ENCODE measurements at regions not wholly inside any gene's neighbourhood (a gene's known extent, or its start where the extent isn't known, plus 50 kb on each side); places are given as distances from the start of the nearest gene placed in this dataset.

DNA sequence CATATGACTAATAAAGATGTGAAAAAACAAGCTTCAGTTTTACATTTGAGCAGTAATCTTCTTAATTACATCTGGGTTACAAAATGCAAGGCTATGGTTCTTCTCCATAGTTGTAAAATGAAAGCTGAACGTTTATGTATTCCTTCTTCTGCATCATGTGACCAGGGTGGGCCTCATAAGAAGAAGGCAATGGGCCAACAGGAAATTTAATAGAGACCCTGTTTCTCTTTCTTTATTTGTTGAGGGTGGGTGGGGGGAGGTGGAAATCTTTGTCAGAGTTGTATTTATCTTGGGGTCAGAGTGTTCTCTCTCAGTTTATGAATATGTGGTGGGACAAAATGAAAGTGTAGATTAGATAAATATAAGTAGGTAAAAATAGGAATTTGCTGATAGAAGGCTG is 418.8 kb downstream of the TLE4 start:
- Histone ChIP-seq H3K27me3 (ENCODE audit: control insufficient read depth, extremely low read depth, insufficient read depth, low read length) (no peaks in the 10 kb centered on the region), H3K9ac (ENCODE audit: control insufficient read depth, extremely low read depth, insufficient read depth, low read length) (no peak overlapping the region), H2AFZ (ENCODE audit: control insufficient read depth, low read length) (no peak overlapping the region), H3K4me1 (ENCODE audit: control insufficient read depth, extremely low read depth, insufficient read depth, low read length) (no peaks in the 10 kb centered on the region), H3K79me2 (ENCODE audit: control insufficient read depth, insufficient read depth, low read length) (no peaks in the 10 kb centered on the region), H3K9me1 (ENCODE audit: control insufficient read depth, extremely low read depth, insufficient read depth, low read length) (no peaks in the 10 kb centered on the region), H3K27ac (ENCODE audit: control insufficient read depth, insufficient read depth, low read length) (no peak overlapping the region), H4K20me1 (ENCODE audit: control insufficient read depth, extremely low read depth, insufficient read depth, low read length) (no peaks in the 10 kb centered on the region), H3K36me3 (ENCODE audit: control insufficient read depth in 2 of 2, extremely low read depth in 1 of 2, insufficient read depth in 2 of 2, low read length in 2 of 2) (no peaks in the 10 kb centered on the region), H3K4me2 (ENCODE audit: control insufficient read depth, extremely low read depth, insufficient read depth, low read depth, low read length) (no peak overlapping the region), H3K9me3 (ENCODE audit: control insufficient read depth, low read depth, low read length) (no peaks in the 10 kb centered on the region), H3K4me3 (ENCODE audit: control insufficient read depth in 2 of 3, extremely low read depth in 1 of 3, insufficient read depth in 2 of 3, low read depth in 1 of 3, low read length in 3 of 3) (no peak overlapping the region)
- FAIRE-seq (no peak), DNase-seq (ENCODE audit: low read depth, low spot score) (no peak)
- TF ChIP-seq EZH2 (IDR thresholded peaks at IDR 0.05; ENCODE audit: low read length): no peak
- TF ChIP-seq, protein P1, sequence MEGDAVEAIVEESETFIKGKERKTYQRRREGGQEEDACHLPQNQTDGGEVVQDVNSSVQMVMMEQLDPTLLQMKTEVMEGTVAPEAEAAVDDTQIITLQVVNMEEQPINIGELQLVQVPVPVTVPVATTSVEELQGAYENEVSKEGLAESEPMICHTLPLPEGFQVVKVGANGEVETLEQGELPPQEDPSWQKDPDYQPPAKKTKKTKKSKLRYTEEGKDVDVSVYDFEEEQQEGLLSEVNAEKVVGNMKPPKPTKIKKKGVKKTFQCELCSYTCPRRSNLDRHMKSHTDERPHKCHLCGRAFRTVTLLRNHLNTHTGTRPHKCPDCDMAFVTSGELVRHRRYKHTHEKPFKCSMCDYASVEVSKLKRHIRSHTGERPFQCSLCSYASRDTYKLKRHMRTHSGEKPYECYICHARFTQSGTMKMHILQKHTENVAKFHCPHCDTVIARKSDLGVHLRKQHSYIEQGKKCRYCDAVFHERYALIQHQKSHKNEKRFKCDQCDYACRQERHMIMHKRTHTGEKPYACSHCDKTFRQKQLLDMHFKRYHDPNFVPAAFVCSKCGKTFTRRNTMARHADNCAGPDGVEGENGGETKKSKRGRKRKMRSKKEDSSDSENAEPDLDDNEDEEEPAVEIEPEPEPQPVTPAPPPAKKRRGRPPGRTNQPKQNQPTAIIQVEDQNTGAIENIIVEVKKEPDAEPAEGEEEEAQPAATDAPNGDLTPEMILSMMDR (optimal IDR thresholded peaks at IDR 0.05 in 1 of 3, IDR thresholded peaks at IDR 0.05 in 1 of 3, conservative IDR thresholded peaks at IDR 0.05 in 1 of 3; ENCODE audit: extremely low read depth in 1 of 3, insufficient read depth in 2 of 3, low read length in 3 of 3): no peak
- dilution Hi-C loops (cut with MboI; ENCODE audit: extremely low pct_ligation_motif_present, low sequenced_read_pairs): no loop called here

- Histone ChIP-seq H4K20me1 (ENCODE audit: control insufficient read depth, extremely low read depth, insufficient read depth, low read length) (no peaks in the 10 kb centered on the region), H3K4me1 (ENCODE audit: control insufficient read depth, extremely low read depth, insufficient read depth, low read length) (peaks cover 8% of the 10 kb centered on the region), H3K4me2 (ENCODE audit: control insufficient read depth, extremely low read depth, insufficient read depth, low read depth, low read length) (no peak overlapping the region), H3K9ac (ENCODE audit: control insufficient read depth, extremely low read depth, insufficient read depth, low read length) (no peak overlapping the region), H3K4me3 (ENCODE audit: control insufficient read depth in 2 of 3, extremely low read depth in 1 of 3, insufficient read depth in 2 of 3, low read depth in 1 of 3, low read length in 3 of 3) (no peak overlapping the region), H3K9me3 (ENCODE audit: control insufficient read depth, low read depth, low read length) (no peaks in the 10 kb centered on the region), H3K9me1 (ENCODE audit: control insufficient read depth, extremely low read depth, insufficient read depth, low read length) (no peaks in the 10 kb centered on the region), H3K27ac (ENCODE audit: control insufficient read depth, insufficient read depth, low read length) (no peak overlapping the region), H3K36me3 (ENCODE audit: control insufficient read depth in 2 of 2, extremely low read depth in 1 of 2, insufficient read depth in 2 of 2, low read length in 2 of 2) (no peaks in the 10 kb centered on the region), H2AFZ (ENCODE audit: control insufficient read depth, low read length) (no peak overlapping the region), H3K27me3 (ENCODE audit: control insufficient read depth, extremely low read depth, insufficient read depth, low read length) (no peaks in the 10 kb centered on the region), H3K79me2 (ENCODE audit: control insufficient read depth, insufficient read depth, low read length) (no peaks in the 10 kb centered on the region)
- FAIRE-seq (no peak), DNase-seq (ENCODE audit: low read depth, low spot score) (no peak)
- no peak for TF ChIP-seq EZH2 (IDR thresholded peaks at IDR 0.05; ENCODE audit: low read length)
- TF ChIP-seq, protein P1 (optimal IDR thresholded peaks at IDR 0.05 in 1 of 3, IDR thresholded peaks at IDR 0.05 in 1 of 3, conservative IDR thresholded peaks at IDR 0.05 in 1 of 3; ENCODE audit: extremely low read depth in 1 of 3, insufficient read depth in 2 of 3, low read length in 3 of 3): no peak
- dilution Hi-C loops (cut with MboI; ENCODE audit: extremely low pct_ligation_motif_present, low sequenced_read_pairs): no loop called here
These were observed 417.3 kb downstream of the TLE4 start for GRCh38 chr9:79989079-79989478.
